ENCODE measurements at regions not wholly inside any gene's neighbourhood (a gene's known extent, or its start where the extent isn't known, plus 50 kb on each side); places are given as distances from the start of the nearest gene placed in this dataset.

GRCh38 chr11:95516786-95517185, 272.8 kb downstream of the FAM76B start:
- TF ChIP-seq REST (IDR thresholded peaks at IDR 0.05; ENCODE audit: insufficient read depth in 1 of 2, low read depth in 2 of 2, low read length in 2 of 2) (no peak), SIN3A (IDR thresholded peaks at IDR 0.05; ENCODE audit: borderline replicate concordance, insufficient read depth, low read length) (no peak), POLR2AphosphoS5 (IDR thresholded peaks at IDR 0.05; ENCODE audit: low read depth, low read length) (no peak), TAF1 (IDR thresholded peaks at IDR 0.05; ENCODE audit: borderline replicate concordance, insufficient read depth, low read length) (no peak), FOXP2 (optimal IDR thresholded peaks at IDR 0.05; ENCODE audit: borderline replicate concordance, extremely low read depth, extremely low read length, insufficient read depth) (no peak)

- TF ChIP-seq REST (IDR thresholded peaks at IDR 0.05; ENCODE audit: insufficient read depth in 1 of 2, low read depth in 2 of 2, low read length in 2 of 2) (no peak), POLR2AphosphoS5 (IDR thresholded peaks at IDR 0.05; ENCODE audit: low read depth, low read length) (no peak), TAF1 (IDR thresholded peaks at IDR 0.05; ENCODE audit: borderline replicate concordance, insufficient read depth, low read length) (no peak), SIN3A (IDR thresholded peaks at IDR 0.05; ENCODE audit: borderline replicate concordance, insufficient read depth, low read length) (no peak), FOXP2 (optimal IDR thresholded peaks at IDR 0.05; ENCODE audit: borderline replicate concordance, extremely low read depth, extremely low read length, insufficient read depth) (no peak)
These were observed 273.4 kb downstream of the FAM76B start for GRCh38 chr11:95516175-95516574.

DNA sequence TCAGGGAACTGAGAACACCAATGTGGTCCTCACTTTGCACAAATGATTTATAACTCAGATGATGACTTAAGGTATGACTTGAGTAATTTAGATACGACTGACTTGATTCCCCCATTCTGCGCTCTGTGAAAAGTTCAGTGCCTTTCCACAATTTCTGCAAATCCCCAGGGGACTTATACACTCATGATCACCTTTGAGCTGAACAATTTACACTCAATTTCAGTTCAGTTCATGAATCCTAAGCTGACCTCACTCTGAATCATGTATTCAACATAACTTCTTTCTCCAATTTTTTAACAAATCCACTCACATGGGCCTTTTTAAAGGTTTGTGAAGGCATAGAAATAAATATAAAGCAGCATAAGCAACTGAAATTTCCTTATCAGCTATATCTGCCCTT, 274.2 kb downstream of the FAM76B start:
- TF ChIP-seq SIN3A (IDR thresholded peaks at IDR 0.05; ENCODE audit: borderline replicate concordance, insufficient read depth, low read length) (no peak), REST (IDR thresholded peaks at IDR 0.05; ENCODE audit: insufficient read depth in 1 of 2, low read depth in 2 of 2, low read length in 2 of 2) (no peak), FOXP2 (optimal IDR thresholded peaks at IDR 0.05; ENCODE audit: borderline replicate concordance, extremely low read depth, extremely low read length, insufficient read depth) (no peak), TAF1 (IDR thresholded peaks at IDR 0.05; ENCODE audit: borderline replicate concordance, insufficient read depth, low read length) (no peak), POLR2AphosphoS5 (IDR thresholded peaks at IDR 0.05; ENCODE audit: low read depth, low read length) (no peak)

- no peak for TF ChIP-seq TAF1 (IDR thresholded peaks at IDR 0.05; ENCODE audit: borderline replicate concordance, insufficient read depth, low read length)
- no peak for TF ChIP-seq POLR2AphosphoS5 (IDR thresholded peaks at IDR 0.05; ENCODE audit: low read depth, low read length)
- TF ChIP-seq FOXP2 (optimal IDR thresholded peaks at IDR 0.05; ENCODE audit: borderline replicate concordance, extremely low read depth, extremely low read length, insufficient read depth), result no peak
- TF ChIP-seq REST (IDR thresholded peaks at IDR 0.05; ENCODE audit: insufficient read depth in 1 of 2, low read depth in 2 of 2, low read length in 2 of 2), result no peak
- TF ChIP-seq SIN3A (IDR thresholded peaks at IDR 0.05; ENCODE audit: borderline replicate concordance, insufficient read depth, low read length), result no peak
These were observed 275.0 kb downstream of the FAM76B start for GRCh38 chr11:95514416-95515110.
